PC-3 (cell line): ENCODE measurements at regions not wholly inside any gene's neighbourhood (a gene's known extent, or its start where the extent isn't known, plus 50 kb on each side); places are given as distances from the start of the nearest gene placed in this dataset.

Experiments
- CTCF ChIP-seq: fragments of 300-600 bp; sonication (generic); conservative IDR thresholded peaks from 2 replicates; pipeline ENCODE4 v1.5.1; 2017; ENCODE audit warnings: antibody characterized with exemption, low read depth, mild to moderate bottlenecking, low read length
- EZH2phosphoT487 ChIP-seq: fragments of 300-600 bp; sonication (generic); IDR thresholded peaks from 2 replicates; pipeline ENCODE4 v1.6.1; 2018; ENCODE audit warnings: mild to moderate bottlenecking, antibody characterized with exemption, low read length, borderline replicate concordance

GRCh38 chr18:60889442-60889841, 443.8 kb upstream of the CDH20 start:
- no peak for TF ChIP-seq EZH2phosphoT487
- TF ChIP-seq CTCF: no peak
